GM19452 (cell line): ENCODE measurements at regions not wholly inside any gene's neighbourhood (a gene's known extent, or its start where the extent isn't known, plus 50 kb on each side); places are given as distances from the start of the nearest gene placed in this dataset.
"Not testable (repeated sequence)": the region's sequence is repeated elsewhere in the genome, so short reads cannot be mapped to it uniquely, and the experiment has no call there.

ENCODE experiments used
- ATAC-seq: cut with Tn5 transposase; IDR thresholded peaks from one replicate; pipeline ENCODE4 v1.9.1; 2021; ENCODE audit not compliant: unreplicated experiment

DNA sequence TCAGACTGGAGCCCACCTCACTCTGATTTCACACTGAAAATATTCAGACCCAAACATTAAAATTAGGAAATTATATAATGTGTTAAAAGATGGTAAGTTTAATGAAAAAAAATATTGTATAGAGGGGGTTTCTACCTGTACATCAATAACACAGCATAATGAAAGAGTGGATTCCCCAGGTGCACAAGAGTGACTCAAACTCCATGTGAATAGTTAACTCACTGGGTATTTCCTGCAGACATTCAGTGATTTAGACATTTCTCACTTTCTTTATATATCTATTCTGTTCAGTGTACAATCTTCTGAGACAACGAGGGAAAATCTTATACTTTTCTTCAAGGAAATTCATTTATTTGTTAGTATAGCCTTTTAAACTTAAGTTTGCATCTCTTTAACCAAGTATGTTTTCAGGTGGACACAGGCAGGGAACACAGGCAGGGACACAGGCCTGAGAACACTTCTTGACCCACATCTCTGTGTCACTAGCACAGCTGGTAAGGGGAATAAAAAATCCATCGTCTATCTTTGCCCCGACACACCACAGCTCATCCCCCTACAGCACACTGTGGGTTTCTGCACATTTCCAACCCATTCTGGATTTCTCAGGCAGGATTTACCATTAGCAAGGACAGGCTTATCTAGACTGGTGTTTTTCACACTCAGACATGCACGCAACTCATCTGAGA is 525.5 kb upstream of the BOD1L1 start:
- ATAC-seq, result peak; percentile 77

DNA sequence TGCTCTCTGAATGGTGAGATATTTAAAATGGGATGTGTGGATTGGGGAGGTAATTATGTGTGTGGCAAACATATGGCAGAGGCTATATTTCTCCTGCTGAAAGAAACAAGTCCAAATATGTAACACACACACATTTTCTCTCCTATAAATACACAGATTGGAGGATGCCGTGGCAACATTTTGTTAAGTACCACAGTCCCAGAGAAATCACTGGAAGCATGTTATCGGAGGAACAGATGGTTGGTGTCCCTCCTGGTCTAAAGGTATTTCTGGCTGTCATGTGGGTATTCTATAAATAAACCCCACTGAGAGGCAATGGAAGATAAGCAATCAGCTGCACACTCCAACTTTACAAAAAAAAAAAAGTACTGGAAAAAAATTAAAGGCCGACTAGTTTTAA is 528.3 kb upstream of the BOD1L1 start:
- no peak for ATAC-seq

DNA sequence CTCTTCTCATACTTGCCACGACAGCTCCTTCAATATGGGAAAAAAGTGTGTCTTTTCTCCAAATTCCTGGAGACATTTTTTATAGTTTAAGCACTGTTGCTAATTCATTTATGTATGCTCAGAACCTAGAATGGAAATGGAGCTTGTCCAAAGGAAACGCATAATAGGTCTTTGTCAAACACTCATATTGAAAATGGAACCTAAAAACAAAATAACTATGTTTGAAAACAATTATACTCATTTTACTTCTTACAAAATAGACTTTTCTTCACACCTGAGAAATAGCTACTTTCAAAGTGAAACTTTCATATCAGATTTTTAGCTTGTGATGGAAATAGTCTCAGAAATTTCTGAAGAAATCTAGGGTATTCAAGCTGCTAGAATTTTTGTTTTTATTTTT is 529.7 kb upstream of the BOD1L1 start:
- no peak for ATAC-seq

DNA sequence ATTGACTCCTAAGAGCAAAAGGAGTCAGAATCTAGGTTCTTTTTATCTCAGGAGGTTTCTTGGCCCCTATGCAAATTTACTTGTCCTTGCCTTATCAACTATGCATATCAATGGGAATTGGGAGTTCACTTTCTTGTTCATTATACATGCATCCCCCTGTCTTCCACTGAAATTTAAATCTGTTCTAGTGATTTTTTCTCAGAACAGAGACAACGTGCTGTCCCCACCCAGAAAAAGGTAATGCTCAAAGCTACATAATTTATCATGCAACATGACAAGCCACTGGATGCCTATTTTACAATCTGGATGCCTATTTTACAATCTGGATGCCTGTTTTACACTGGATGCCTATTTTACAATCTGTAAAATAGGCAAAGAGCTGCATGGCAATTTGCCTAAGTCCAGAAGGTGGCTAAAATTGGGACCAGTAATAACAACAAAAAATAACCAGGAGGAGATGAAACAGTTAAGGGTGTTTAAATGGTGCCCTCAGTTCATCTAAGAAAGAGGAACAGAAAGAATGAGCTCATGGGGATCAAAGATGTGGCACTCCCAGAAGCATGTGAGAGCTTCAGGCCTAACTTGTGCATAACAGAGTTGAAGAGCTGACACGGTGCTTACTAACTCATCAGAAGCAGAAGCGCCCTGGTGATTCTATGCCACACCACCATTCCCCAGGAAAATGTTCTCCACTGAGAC is 537.8 kb upstream of the BOD1L1 start:
- ATAC-seq, result peak; percentile 98

DNA sequence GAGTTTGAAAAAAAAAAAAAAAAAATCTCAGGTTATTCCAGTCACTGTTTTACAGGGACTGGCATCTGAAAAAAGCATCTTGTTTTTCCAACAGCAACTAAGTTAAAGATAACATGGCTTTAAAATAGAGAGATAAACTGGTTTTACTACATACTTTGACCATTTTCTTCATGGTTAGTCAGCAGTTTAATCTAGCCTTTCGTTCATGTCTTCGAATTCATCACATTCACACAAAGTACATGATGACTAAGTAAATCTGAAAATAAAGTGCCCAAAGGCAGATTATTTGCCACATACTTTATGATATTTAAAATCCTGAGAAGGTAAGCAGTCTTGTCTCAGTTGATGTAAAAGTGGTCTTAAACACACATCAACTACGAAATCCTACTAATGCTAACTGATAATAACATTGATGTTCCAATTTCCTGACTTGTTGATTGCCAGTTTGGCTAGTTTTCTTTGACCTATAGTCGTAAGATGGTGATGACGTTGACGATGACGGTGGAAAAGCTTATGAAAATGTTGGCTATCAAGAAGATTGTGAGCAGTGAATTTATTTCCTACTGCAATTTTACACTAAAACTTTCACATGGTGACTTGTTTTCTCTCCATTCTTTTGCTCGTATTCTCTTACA is 540.5 kb upstream of the BOD1L1 start:
- ATAC-seq, result no peak

DNA sequence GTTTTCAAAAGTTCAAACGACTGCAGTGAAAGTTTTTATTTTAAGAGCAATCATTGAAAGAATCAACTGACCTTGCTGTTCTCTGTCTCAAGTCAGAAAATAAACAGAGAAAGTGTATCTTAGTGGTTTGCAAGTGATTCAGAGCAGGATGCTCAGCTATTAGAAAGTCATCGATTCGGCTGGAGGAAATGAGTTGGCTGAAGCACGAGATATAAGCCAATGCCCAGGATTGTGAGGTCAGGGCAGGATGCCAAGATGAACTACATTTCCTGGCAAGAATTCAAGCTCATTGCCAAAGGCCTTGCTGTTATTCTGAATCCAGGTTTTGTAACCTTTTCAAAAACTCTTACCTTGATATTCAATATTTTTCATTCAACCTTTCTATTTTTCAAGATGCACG is 541.4 kb upstream of the BOD1L1 start:
- ATAC-seq, result peak; percentile 63

DNA sequence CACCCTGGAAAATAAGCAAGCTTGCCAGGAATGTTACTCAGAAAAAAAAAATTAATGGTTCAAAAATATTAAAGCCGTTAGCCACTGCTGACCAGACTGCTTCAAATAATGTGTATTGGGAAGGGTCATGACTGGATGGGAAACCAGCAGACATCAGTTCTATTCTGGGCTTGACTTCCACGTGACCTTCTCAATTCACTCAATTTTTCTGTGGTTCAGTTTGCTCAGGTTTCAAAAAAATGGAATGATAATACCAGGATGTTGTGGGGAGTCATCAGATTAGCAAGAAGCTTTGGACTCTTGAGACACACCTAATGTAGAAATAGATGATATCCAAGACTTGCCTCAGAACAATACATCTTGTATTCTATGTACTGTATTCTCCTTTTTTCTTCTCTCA is 541.9 kb upstream of the BOD1L1 start:
- no peak for ATAC-seq

DNA sequence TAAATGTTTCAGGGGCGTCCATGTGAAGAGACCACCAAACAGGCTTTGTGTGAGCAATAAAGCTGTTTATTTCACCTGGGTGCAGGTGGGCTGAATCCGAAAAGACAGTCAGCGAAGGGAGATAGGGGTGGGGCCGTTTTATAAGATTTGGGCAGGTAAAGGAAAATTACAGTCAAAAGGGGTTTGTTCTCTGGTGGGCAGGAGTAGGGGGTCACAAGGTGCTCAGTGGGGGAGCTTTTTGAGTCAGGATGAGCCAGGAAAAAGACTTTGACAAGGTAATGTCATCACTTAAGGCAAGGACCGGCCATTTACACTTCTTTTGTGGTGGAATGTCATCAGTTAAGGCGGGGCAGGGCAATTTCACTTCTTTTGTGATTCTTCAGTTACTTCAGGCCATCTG is 542.4 kb upstream of the BOD1L1 start:
- ATAC-seq, result not testable (repeated sequence)

DNA sequence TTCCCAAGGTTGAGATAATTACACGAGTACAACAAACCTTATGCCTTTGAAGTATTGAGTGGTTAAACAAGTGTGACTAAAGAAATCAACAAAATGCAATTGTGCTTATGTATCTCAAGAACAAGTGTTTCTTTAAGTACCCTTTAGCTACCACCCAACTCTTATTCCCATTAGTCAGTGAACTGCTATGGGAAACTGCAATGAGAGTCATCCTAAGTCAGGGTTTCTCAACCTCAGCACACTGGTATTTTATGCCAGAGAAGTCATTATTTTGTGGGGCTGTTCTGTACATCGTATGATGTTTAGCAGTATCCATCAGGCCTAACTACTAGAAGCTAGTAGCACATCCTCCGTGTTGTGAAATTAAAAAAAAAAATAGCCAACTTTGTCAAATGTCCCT is 549.1 kb upstream of the BOD1L1 start:
- ATAC-seq, result no peak

DNA sequence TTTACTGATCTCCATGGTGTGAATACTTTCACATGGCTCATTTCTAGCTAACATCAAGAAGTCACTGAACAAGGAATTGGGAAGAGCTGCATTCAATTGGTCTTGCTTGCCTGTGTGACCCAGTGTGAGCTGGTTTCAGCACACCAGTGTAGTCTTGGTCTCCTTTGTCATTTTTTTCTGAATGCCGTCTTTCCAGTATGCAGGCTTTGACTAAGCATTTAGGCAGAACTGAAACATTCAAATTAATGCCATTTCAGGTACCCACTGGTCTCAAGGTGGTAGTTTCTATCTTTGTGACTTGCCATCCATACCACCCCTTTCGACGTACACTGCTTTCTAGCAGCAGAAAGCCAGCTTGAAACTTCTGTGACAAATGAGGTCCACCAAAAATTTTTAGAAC is 550.5 kb upstream of the BOD1L1 start:
- ATAC-seq, result peak; percentile 80

DNA sequence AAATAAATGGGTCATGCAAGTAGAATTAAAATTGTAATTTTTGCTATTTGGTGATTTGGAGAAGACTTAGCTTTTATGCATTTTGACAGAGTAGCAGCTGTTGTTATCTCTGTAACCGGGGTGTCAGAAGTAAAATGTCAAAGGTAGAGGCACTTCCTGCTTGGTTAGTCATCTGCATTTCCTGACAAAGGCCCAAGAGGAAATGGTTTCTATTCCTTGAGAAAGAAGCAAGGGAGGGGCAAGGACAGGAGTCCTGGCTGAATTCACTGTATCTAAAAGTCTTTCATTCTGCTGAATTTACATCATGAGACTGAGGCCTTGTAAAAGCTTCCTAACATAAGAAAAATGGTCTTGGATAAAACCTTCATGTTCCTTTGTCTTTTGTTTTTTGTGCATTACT is 550.9 kb upstream of the BOD1L1 start:
- ATAC-seq, result peak; percentile 69

DNA sequence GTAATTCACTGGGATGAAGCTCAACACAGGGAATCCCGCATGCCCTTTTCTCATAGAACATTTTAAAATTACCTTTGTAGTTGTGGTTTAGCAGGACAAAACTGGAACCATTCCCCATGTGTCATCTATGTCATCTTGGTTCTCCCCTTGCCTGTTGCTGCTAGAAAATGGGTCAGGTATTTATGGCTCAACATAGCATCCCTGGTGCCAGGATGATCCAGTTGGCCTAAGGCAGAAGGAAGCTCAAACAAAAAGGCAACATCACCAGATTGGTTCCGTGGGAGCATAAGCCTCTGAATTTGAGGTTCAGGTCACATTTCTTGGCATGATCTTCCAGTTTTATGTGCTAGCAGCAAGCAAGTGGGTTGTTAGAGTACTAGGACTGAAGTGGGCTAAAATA is 552.6 kb upstream of the BOD1L1 start:
- no peak for ATAC-seq

DNA sequence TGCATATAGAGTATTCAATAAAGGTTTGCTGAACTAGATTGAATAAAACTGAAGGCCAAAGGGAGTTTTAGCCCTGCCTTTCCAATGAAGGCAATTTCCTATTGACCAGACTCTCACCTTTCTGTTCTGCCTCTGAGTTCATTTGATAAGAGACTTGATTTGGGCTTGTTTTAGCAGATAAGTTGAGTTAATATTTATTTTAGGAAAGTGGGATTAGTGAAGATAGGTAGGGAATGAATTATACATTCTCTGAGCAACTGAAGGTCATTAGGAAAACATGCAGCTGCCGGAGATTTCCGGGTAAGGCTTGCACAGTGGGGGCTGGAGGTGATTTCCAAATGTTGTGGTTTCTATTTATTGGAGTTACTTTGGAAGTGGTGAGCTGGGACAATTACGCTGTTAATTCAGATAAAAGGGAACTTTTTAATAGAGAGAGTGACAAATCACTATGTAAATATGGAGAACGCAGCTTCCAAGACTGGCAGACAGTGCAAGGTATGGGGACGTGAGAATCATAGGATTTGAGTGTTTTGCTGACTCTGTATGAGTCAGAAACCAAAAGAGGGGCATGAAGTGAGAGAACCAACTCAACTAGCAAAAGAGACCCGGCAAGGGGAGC is 553.6 kb upstream of the BOD1L1 start:
- no peak for ATAC-seq

DNA sequence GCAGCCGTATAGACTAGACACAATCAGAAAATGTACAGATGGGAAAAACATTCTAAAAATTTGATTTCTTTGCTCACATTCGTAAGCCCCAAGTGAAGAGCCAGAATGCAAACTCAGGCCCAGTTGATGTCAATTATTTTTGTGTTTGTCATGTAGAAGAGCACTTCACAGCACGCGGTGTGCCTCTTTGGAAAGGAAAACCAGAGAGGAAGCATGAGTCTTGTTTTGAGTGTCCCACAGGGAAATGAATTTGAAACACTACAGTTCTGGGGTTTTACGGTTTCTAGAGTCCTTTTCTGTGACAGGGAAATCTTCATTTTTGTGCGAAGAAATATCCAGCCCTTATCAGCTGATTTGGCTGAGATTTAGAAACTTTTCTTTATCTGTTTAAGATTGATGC is 554.6 kb upstream of the BOD1L1 start:
- no peak for ATAC-seq

DNA sequence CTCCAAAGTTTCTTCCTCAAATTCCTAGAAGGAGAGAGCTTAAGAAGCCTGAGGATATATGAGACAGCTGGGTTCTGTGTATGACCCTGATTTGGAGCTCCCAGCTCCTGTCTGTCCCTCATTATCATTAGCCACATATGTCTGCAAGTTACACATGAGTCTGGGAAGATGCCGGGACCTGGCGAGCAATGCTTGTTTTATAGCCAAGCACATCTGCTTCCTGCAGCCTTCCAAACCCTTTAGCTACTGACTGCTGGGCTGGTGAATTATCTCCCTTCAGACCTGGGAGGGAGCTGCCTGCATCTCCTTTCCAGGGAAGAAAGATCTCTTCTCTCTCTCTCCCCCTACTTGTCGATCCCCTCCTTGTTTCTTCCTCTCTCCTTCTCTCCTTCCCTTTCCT is 556.7 kb upstream of the BOD1L1 start:
- no peak for ATAC-seq

DNA sequence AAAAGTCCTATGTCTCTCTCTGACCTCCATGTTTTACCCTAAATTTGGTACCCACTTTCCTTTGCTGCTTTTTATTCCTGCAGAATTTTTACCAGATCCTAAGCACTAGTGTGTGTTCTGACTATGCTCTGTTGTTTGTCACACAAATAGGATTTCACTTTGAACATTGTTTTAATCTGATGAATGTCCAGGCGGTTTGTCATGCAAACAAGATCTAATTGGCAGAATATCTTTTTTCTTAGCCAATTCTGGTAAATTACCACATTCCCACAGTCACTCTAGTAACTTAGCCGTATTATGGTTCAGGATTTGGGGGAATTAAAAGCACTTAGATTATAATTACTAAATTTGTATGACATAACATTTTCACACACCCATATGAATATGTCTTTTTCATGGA is 557.2 kb upstream of the BOD1L1 start:
- ATAC-seq, result no peak

DNA sequence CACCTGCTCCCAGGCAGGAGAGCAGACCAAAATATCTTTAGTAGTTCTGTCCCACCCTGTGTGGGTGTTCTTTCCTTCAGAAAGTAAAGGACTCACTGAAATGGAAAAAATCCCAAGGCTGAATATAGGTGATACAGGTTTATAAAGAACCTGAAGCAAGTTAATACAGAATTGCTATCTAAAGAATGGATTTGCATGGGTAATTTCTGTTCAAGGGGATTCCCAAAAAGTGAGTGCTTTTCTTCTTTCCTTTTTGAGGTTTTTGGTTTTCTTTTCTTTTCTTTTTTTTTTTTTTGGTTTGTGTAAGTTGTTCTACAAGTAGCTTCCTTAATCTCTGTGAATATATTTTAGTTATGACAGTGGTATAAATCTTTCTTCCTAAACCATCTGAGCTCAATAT is 560.7 kb upstream of the BOD1L1 start:
- no peak for ATAC-seq

DNA sequence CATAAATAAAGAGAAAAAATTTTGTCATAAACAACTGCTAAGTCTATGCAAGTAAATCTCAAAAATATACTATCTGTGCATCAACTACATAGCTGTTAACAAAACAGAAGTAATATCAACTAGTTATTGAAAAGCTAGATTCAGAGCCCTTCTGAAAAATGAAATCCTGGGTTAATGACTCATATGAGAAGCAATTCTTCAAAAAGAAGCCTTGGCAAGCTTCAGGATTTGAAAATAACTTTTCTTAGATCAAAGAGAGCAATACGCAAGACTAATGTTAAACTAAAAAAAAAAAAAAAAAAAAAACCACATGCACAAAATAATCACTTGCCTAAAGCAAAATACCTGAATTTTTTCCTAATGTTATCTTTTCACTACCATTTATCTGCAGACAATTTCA is 566.1 kb upstream of the BOD1L1 start:
- ATAC-seq, result no peak

DNA sequence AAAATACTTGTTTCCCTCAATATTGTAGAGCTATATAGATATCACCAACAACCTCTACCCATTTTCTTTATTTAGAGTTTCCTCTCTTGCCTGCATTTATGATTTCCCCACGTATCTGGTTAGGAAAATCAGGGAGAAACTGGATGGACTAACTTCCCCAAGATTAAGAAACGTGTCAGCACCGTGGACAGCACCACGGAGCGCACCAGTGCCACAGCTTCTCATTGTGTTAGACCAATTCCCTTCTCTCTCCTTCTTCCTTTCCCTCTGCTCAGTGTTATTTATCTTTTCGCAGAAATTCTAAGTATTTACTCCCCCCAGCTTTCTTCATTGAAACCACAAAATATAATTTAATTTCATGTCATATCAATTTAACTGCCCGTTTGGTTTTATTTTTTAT is 568.6 kb upstream of the BOD1L1 start:
- ATAC-seq, result no peak

DNA sequence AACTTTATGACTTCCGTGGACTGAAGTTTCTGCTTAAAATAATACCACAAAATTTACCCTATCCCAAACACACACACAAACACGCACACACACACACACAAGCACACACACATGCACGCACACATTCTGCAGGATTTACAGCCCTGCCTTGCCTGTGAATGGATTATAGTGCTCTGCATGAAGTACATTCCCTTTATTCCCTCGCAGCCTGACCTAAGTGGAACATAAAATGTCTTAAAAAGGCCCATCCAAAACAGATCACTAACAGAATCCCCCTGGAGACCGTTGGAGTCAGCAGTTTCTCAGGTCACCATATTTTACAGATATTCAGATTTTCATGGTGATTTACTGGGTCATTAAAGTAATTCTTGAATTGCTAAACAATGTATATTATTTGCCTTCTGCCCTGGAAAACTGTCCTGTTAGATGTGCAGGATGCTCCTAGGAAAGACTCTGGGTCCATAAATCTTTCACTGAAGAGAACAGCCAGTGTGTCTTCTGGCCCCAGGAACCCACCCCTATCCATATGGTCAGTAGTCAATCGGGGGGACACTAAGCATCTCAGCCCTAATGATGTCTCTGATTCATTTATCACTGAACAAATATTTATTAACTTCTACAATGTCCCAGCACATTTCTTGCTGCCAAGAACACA is 587.7 kb upstream of the BOD1L1 start:
- ATAC-seq, result no peak

DNA sequence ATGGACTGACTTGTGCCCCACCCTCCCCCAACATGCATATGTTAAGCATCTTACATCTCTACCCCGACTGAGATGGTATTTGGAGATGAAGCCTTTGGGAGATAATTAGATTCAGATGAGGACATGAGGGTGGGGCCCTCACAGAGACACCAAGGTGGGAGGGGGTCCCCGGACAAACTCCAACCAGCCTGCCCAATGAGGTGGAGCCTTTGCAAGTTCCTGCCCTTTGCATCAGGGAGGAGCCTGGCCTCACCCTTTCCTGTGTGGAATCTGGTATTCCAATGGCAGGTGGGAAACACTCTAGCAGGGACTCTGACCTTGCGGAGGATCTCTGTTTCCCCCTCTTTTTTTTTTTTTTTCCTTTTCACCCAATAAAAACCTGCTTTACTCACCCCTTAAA is 589.9 kb upstream of the BOD1L1 start:
- ATAC-seq, result no peak

DNA sequence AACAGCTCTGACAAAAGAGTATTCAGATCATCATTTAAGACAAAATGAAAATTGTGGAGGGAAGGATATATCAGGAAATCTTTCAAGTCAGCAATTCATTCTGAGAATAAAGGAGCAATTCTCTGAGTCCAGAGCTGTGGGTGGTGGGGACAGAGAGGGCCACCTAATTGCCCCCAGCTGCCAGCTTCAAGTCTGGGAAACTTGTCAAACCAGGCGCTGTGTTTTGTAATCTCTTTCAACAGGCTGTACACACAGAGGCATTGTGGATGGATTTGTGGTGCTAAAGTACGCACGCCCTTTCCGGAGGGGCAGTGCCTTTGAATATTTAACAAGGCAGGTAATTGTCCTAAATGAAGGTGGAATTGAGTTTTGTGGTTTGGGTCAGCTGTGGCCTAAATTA is 591.1 kb upstream of the BOD1L1 start:
- no peak for ATAC-seq
